Urothelium cell line (cell line): ENCODE measurements at regions not wholly inside any gene's neighbourhood (a gene's known extent, or its start where the extent isn't known, plus 50 kb on each side); places are given as distances from the start of the nearest gene placed in this dataset.
"Not testable (repeated sequence)": the region's sequence is repeated elsewhere in the genome, so short reads cannot be mapped to it uniquely, and the experiment has no call there.

Source experiments
- DNase-seq: peaks from one replicate; pipeline ENCODE4 v3.0.0; 2011; ENCODE audit warnings: low spot score, mixed read lengths
- FAIRE-seq: peaks from 2 replicates; lab custom pipeline; 2011; peaks lifted over from hg19 to GRCh38; lab: Jason Lieb, UNC

DNA sequence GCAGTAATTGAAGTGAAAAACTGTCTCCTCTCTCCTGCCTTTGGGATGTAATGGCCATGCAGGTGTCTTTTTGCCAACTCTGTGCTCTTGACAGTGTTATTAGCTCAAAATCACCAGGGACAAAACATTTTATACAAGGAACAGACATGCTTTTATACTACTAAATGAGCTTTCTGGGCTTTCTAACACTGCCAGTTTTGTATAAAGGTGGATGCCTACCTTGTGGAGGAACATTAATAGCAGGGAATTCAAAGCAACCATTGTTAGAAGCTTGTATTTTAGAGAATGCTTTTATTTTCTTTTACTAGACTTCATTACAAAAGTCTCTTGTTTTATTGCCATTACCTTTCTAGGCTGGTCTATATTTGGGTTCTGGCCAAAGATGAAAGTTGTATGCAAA, 54.7 kb upstream of the ARSJ start:
- FAIRE-seq: no peak

GRCh38 chr4:114036426-114036825, 57.0 kb upstream of the ARSJ start:
- DNase-seq (no peak), FAIRE-seq (no peak)

More for the DNA sequence above, 54.7 kb upstream of the ARSJ start:
- DNase-seq: no peak

DNA sequence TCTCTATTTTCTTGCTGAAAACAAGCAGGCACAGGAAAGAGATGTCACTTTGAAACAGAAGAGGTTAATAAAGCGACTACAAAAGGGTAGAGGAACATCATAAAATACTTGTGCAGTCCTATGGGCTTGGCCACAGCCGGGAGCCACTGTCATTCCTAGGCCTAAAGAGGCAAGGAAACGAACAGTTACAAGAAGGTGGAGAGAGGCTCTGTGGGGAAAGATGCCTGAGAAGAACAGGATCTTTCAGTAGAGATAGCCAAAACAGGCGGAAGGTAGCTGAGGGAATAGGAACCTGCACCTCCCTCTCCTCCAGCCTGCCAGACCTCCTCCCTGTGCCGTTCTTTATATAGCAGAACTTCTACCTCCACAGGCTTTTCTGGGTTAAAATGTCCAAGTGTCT, 57.4 kb upstream of the ARSJ start:
- DNase-seq (no peak), FAIRE-seq (no peak)

DNA sequence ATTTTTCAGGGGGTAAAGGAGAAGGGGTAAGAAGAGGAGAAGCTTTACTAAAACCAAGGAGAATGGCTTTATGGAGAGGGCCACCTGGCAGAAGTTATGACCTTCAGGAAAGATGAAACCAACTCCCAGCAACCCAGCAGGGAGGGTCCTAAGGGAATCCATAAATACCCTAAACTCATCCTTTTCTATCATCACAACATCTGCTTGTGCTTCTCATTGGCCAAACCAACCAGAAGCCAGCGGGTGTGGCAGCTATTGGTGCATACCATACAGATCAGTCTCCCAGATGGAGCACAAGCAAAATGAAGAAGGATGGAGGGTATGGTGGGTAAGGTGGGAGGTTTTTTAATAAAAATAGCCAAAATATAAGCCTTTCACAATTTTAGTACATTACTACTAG, 58.5 kb upstream of the ARSJ start:
- FAIRE-seq (no peak), DNase-seq (no peak)

GRCh38 chr4:114038762-114039387, 59.4 kb upstream of the ARSJ start:
- FAIRE-seq (no peak), DNase-seq (no peak)

DNA sequence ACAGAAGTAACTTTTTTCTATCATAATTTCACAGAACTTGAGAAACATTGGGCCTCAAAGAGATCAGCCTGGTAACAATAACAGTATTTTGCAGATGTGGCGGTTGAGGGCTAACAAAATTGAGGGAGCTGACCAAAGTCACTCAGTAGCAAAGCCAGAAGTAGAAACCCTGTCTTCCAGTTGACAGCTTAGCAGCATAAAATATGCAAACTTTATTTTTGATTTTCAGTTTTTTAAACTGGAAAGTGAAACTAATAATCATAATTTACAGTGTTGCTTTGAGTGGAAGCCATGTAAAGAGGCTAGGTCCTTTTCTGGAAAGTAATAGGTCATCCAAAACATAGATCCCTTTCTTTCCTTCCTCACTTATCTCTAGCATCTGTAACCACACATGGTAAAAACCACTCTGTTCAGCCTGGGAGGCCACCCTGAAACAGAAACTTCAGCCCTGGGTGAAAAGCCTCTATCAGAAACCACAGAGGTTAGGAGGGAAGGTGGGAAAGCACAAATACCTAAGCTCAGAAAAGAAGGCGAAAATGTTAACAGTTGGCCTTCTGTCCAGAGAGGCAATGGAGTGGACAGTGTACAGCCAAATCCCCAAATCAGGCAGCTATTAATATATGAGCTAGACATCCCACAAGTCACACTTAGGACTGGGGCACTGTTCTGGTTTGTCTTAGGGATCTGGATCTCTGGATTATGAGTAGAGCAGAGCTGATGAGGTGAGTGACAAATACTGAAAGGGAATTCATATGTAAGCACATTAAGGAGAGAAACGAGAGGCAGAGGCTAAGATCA, 61.1 kb upstream of the ARSJ start:
- DNase-seq: peak; percentile 25
- FAIRE-seq: no peak

DNA sequence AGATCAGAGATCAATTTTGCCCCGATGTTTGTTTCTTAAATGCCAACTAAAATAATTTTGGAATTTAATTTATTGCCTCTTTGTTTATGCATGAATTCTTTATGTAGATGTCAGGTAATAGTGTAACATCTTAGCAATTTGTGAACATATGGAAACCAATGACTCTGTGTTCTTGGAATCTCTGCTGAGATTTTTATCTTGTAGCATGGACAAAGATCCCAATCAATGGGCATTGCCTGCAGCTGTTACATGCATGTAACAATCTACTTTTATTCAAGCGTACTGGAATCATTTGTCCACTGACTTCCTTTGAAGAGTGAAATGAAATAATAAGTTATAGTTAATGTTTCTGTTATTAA, 61.6 kb upstream of the ARSJ start:
- no peak for FAIRE-seq
- DNase-seq: no peak

DNA sequence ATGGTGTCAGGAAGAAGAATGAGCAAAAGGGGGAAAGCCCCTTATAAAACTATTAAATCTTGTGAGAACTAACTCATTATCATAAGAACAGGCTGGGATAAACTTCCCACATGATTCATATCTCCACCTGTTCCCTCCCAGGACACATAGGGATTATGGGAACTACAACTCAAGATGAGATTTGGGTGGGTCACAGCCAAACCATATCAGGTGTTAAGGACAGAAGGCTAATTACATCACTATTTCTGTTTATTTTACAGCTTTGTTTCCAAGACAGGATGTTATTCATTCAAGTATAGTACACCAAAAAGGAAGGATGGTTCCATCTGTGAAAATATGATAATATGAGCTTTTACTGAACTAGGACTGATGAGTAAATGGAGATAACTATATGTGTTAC, 63.7 kb upstream of the ARSJ start:
- FAIRE-seq: no peak
- no peak for DNase-seq

DNA sequence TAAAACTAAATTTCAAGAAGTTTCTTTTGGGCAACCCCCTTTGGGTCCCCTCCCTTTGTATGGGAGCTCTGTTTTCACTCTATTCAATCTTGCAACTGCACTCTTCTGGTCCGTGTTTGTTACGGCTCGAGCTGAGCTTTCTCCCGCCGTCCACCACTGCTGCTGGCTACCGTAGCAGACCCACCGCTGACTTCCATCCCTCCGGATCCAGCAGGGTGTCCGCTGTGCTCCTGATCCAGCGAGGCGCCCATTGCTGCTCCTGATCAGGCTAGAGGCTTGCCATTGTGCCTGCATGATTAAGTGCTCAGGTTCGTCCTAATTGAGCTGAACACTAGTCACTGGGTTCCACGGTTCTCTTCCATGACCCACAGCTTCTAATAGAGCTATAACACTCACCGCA, 64.9 kb upstream of the ARSJ start:
- DNase-seq, FAIRE-seq: not testable (repeated sequence)

GRCh38 chr4:114046331-114046730, 66.9 kb upstream of the ARSJ start:
- FAIRE-seq: no peak
- no peak for DNase-seq

DNA sequence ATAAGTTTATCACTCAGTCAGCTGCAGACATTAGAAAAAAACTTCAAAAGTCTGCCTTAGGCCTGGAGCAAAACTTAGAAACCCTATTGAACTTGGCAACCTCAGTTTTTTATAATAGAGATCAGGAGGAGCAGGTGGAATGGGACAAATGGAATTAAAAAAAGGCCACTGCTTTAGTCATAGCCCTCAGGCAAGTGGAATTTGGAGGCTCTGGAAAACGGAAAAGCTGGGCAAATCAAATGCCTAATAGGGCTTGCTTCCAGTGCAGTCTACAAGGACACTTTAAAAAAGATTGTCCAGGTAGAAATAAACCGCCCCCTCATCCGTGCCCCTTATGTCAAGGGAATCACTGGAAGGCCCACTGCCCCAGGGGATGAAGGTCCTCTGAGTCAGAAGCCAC, 68.7 kb upstream of the ARSJ start:
- not testable (repeated sequence) for DNase-seq, FAIRE-seq

DNA sequence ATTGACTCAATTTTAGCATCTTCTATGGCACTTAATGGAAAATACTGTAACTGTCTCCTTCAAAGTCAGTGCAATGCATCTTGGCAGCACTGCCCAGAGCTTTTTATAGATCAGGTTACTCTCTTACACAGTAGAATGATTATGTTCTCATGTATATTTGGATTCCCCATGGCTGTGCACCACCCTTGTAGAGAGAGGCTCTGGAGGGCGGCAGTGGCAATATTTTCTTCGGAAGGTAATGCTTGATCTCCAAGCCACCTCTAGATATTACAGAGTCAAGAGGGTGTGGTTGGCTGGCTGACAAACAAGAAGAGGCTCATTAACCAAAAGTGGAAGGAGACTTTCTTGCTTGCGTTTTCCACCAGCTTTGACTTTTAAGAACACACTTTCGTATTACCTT, 72.8 kb upstream of the ARSJ start:
- peak; percentile 17 for FAIRE-seq
- DNase-seq: no peak

DNA sequence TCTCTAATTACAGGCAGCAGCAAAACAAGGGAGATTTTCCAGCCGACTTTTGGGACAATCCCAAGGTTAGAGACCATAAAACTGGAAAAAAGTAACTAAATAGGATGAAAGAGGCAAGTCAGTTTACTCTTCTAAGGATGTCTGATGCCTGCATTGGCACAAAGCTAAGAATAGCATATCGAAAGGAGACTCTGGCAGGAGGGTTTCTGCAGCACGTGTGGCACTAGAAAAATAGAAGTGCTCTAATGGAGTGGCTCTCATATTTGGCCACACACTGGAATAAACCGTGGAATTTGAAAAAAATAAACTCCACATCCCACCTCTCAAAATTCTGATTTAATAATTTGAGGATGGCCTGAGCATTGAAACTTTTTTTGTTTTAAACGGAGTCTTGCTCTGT, 77.2 kb upstream of the ARSJ start:
- DNase-seq (no peak), FAIRE-seq (no peak)

GRCh38 chr4:114057746-114058145, 78.3 kb upstream of the ARSJ start:
- FAIRE-seq: no peak

GRCh38 chr4:114062499-114062898, 83.1 kb upstream of the ARSJ start:
- FAIRE-seq (no peak), DNase-seq (no peak)

More at GRCh38 chr4:114057746-114058145, 78.3 kb upstream of the ARSJ start:
- no peak for DNase-seq

DNA sequence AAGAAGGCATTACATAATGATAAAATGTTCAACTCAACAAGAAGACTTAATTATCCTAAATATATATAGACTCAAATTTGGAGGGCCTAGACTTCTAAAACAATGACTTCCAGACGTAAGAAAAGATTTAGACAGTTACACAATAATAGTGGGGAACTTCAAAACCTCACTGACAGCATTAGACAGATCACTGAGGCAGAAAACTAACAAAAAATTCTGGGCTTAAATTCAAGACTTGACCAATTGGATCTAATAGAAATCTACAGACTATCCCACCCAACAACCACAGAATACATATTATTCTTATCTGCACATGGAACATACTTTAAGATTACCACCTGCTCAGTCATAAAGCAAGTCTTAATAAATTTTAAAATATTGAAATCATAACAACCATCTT, 93.3 kb upstream of the ARSJ start:
- FAIRE-seq (no peak), DNase-seq (no peak)

- no peak for FAIRE-seq
Measured at GRCh38 chr4:114076899-114077570, 97.6 kb upstream of the ARSJ start.

GRCh38 chr4:114077610-114078009, 98.2 kb upstream of the ARSJ start:
- peak; percentile 50 for DNase-seq
- FAIRE-seq: no peak

More at GRCh38 chr4:114076899-114077570, 97.6 kb upstream of the ARSJ start:
- DNase-seq: no peak

DNA sequence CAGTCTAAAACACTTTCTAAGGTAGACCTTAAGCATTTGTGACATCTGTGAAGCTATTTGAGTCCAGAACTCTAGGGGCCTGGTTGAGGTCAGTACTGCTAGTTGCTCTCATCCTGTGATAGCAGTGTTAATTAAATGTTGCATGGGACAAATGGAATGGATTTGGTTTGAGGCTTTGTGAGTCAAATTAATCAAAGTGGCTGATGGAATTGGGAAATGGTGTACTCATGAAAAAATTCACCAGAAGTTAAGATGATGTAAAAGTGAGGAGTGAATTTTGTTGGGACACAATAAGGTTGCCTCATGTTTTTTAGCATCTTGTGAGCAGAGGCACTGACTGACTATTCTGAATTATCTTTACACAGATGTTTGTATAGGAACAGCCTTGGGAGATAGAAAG, 99.2 kb upstream of the ARSJ start:
- DNase-seq (no peak), FAIRE-seq (no peak)

GRCh38 chr4:114081783-114082182, 102.3 kb upstream of the ARSJ start:
- DNase-seq: no peak
- no peak for FAIRE-seq

DNA sequence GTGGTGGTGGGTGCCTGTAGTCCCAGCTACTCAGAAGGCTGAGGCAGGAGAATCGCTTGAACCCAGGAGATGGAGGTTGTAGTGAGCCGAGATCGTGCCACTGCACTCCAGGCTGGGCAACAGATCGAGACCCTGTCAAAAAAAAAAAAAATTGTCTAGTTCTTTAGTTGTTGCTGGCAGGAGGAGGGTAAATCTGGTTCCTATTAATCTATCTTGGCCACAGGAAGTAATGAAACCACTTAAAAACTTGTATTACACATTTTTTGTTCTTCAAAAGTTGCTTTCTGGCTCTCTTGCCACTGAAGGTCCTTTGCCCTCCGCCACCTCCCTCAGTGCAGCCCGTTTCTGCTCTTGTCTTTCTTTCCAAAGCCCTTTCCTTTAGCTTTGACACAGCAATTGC, 102.9 kb upstream of the ARSJ start:
- DNase-seq (no peak), FAIRE-seq (no peak)
